Activated gamma-delta T cell treated with Interleukin-2 at 50 U/mL for 16 hours (primary cell): ENCODE measurements at regions not wholly inside any gene's neighbourhood (a gene's known extent, or its start where the extent isn't known, plus 50 kb on each side); places are given as distances from the start of the nearest gene placed in this dataset.
"Not testable (repeated sequence)": the region's sequence is repeated elsewhere in the genome, so short reads cannot be mapped to it uniquely, and the experiment has no call there.

Experiments
- DNase-seq: peaks from one replicate; pipeline ENCODE4 v3.0.0-alpha.2; 2020

GRCh38 chr2:190742431-190742830 is 93.5 kb downstream of the NAB1 start:
- DNase-seq, result no peak

GRCh38 chr2:190744041-190744440 is 95.2 kb downstream of the NAB1 start:
- DNase-seq, result no peak

- DNase-seq, result no peak
Measured at GRCh38 chr2:190746971-190747761, 98.3 kb downstream of the NAB1 start.

- no peak for DNase-seq
Measured at GRCh38 chr2:190748966-190749365, 100.1 kb downstream of the NAB1 start.

- DNase-seq, result no peak
Measured at GRCh38 chr2:190755772-190756415, 107.0 kb downstream of the NAB1 start.

GRCh38 chr2:190759749-190760213 is 110.9 kb downstream of the NAB1 start:
- DNase-seq, result no peak

GRCh38 chr2:190760353-190761150 is 111.7 kb downstream of the NAB1 start:
- DNase-seq, result not testable (repeated sequence)

GRCh38 chr2:190761216-190761615 is 112.3 kb downstream of the NAB1 start:
- not testable (repeated sequence) for DNase-seq

GRCh38 chr2:190762566-190762965 is 113.7 kb downstream of the NAB1 start:
- no peak for DNase-seq

- DNase-seq, result no peak
Measured at GRCh38 chr2:190763100-190763499, 114.2 kb downstream of the NAB1 start.

- no peak for DNase-seq
Measured at GRCh38 chr2:190763901-190764514, 115.1 kb downstream of the NAB1 start.

GRCh38 chr2:190765386-190766173 is 115.0 kb upstream of the GLS start:
- DNase-seq, result no peak

GRCh38 chr2:190766174-190766572 is 114.4 kb upstream of the GLS start:
- DNase-seq, result no peak

GRCh38 chr2:190766595-190766994 is 114.0 kb upstream of the GLS start:
- no peak for DNase-seq

GRCh38 chr2:190767821-190768220 is 112.8 kb upstream of the GLS start:
- DNase-seq, result no peak

GRCh38 chr2:190769258-190769657 is 111.4 kb upstream of the GLS start:
- no peak for DNase-seq

- DNase-seq, result no peak
Measured at GRCh38 chr2:190771726-190772125, 108.9 kb upstream of the GLS start.

GRCh38 chr2:190780594-190780993 is 100.0 kb upstream of the GLS start:
- no peak for DNase-seq

GRCh38 chr2:190781604-190782198 is 98.9 kb upstream of the GLS start:
- DNase-seq, result peak; percentile 19

- no peak for DNase-seq
Measured at GRCh38 chr2:190782264-190782663, 98.4 kb upstream of the GLS start.

GRCh38 chr2:190783513-190784263 is 96.9 kb upstream of the GLS start:
- DNase-seq, result no peak
